CD4-positive, alpha-beta T cell treated with Interleukin-2 at 100 ng/mL for 4 hours (primary cell): ENCODE measurements at regions not wholly inside any gene's neighbourhood (a gene's known extent, or its start where the extent isn't known, plus 50 kb on each side); places are given as distances from the start of the nearest gene placed in this dataset.
"Not testable (repeated sequence)": the region's sequence is repeated elsewhere in the genome, so short reads cannot be mapped to it uniquely, and the experiment has no call there.

Experiments used
- DNase-seq: peaks from one replicate; pipeline ENCODE4 v3.0.0-alpha.2; 2020; ENCODE audit warnings: low spot score

DNA sequence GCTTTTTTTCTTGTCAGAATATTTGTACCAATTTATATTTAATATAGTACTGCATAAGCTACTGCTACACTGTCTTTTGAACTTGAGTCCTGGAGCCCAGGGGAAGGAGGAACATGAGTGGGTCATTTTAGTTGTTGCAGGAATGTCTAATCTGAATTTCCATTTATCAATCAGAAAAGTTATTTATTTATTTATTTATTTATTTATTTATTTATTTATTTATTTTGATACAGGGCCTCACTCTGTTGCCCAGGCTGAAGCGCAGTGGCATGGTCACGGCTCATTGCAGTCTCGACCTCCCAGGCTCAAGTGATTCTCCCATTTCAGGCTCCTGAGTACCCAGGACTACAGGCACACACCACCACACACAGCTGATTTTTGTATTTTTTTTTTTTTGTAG lies 712.6 kb downstream of the NR2F1-AS1 start:
- no peak for DNase-seq

DNA sequence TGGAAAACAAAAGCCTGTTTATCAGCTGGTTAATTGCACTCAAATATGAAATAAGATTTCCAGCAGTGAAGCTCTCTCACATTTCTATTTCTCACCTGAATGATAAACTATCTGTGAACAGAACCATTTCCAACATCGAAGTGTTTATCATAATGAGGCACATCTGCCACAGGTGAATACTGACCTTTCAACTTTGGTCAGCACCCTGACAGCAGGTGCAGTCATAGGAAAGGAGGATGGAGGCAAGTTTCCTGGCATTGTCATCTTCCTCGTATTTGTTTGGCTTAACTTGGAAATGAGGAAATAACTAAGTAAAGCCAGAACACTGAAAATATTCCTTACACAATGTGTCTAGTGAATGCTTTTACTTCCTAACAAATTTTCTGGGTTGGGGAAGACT lies 716.4 kb downstream of the NR2F1-AS1 start:
- DNase-seq: no peak

DNA sequence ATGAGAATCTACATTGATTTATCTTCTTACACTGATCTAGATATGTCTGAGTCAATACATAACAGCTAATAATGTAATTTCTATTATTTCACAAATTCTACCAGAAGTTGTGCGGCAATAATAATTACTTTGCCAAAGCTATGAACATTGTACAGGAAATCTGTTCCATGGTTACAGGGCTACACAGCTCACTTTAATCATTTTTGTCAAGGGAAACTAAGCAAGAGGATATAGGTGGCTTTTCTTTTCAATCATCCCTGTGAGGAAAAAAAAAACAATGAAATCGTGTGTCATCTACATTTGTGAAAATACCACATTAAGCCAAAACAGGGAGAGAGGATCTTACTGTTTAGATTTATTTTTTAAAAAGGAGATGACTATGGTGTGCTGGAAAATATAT lies 717.4 kb downstream of the NR2F1-AS1 start:
- no peak for DNase-seq

DNA sequence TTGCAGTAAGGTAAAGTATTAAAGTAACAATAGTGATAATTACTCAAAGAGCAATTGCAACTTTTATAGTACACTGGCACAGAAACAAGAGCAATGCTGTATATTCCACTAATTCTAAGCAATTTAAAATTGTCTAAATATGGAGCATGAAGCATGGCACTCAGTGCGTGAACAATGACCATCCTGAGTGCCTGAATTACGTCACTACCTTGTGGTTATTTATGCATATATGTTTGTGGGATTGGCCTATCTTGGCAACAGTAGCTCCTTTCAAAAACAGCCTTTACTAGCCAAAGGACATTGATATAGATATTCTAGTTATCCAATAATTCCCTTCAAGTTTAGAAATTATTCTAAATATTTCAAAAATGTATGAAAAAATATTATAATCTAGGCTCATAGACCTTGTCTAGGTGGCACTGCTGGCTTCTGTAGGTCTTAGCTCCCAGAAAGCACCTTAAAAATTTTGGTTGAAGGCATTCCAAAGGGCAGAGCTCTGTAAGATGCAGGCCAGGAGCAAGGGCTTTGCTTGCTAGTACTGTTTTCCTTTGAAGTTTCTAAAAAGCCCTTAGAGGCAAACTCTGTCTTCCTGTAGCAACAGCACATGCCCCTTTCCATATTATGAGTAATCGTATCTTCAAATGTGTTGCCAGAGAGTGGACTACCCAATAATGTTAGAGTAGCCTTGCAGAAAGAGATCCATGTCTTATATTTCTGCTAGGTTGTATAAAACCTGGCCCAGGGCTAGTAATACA lies 719.3 kb downstream of the NR2F1-AS1 start:
- DNase-seq: no peak

DNA sequence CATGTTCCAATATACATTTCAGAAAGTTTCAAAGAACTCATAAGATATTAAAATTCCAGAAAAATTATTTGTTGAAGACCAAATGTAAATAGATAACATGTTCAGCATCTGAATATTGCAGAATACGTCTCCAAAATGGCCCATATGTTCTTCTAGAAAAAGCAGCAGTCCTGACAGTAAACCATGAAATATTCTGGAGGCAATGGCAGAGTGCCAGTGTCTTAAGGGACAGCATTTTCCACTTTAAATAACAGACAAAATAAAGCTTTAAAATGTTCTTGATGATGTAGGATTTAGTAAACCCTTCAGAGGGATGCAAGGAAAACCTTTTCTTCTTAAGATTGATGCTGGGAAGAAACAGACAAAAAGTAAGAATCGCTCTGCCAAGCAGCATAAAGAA lies 721.0 kb downstream of the NR2F1-AS1 start:
- no peak for DNase-seq

DNA sequence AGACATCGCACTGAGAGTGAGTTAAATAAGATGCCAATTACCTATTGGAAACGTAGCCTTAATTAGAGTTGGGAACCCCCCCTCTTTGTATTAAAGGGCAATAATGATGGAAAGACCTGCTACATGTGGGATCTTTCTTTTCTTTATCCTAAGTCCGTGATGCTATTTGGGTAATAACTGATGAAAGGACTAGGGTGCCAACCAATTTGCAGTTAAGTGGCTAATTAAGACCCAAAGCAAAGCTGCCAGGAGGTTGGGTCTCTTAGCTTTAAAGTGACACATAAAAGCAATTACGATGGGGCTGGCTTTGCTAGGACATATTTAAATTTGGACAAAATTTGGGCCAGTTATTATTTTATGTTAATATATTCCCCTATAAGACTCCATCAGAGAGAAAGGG lies 728.8 kb downstream of the NR2F1-AS1 start:
- no peak for DNase-seq

DNA sequence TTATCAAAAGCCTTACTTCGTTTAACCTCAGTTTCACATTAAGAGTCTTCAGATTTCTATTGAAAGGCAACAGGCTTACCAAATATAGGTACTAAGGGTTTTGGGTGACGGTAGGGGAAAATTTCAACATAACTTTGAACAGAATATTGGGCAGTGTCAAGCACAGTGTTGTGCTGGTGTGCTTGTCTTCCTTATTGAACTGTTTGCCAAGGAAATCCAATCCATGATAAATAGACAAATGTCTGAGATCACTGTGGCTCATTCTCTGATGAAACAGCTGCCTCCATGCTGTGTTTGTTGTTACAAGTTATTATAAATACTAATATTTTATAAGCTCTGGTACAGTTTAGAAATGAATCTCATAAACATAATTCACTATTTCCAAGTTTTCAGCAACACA lies 730.1 kb downstream of the NR2F1-AS1 start:
- no peak for DNase-seq

DNA sequence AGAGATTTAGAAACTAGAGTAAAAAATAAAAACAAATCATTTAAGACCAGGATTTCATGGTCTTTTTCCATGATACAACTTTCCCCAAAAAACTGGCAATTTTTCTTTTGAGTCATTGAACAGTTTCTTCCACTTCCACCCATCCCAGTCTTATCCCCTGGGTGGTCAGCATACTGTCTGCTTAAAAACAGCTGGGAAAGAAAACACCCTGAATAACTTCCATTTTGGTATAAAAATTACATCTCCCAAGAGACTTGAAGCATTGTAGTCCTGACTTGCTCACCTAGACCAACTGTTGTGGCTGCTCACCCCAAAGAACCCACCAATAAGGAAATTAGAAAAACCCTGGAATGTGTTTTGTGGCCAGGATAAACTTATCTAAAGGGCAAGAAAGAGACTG lies 731.3 kb downstream of the NR2F1-AS1 start:
- no peak for DNase-seq

DNA sequence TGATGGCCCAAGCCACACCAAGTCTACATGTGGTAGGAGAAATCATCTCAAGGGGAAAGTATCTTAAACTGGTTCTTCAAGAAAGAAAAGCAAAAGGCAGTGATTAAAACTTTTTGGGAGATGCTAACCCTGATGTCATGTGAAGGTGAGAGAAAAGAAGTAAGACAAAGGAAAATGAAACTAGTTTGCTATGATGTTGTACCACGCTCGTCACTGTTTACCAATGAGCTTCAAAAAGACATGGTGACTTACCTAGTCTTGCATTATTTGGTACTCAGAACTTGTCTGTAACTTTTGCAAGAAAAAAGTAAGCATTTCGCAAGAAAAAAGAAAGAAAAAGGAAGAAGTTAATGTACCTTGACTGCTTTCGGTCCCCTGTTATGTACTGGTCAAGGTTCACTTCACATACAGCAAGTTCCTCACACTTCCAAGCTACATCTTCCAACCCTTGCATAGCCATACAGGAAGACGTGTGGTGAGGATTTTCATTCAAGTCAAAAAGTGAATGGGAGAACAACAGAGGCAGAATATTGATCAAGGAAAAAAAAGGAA lies 739.3 kb downstream of the NR2F1-AS1 start:
- DNase-seq: no peak

DNA sequence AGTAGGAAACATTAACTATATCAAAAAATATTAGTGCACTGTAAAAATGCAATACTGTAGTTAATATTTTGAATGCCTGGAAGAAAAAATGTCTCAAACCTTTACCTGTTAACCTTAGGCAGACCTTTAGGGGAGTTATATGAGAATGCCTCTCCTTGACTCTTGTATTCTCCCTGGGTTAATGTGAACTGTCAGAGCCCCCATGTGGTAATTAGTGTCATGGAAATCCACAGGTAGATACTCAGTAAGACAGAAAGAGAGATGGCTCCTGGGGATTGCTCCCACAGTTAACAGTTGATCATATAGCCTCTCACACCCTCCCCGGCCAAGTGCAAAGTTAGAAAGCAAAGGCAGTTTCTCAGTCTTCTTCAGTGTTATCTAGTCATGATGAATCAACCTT lies 742.8 kb downstream of the NR2F1-AS1 start:
- DNase-seq: no peak

DNA sequence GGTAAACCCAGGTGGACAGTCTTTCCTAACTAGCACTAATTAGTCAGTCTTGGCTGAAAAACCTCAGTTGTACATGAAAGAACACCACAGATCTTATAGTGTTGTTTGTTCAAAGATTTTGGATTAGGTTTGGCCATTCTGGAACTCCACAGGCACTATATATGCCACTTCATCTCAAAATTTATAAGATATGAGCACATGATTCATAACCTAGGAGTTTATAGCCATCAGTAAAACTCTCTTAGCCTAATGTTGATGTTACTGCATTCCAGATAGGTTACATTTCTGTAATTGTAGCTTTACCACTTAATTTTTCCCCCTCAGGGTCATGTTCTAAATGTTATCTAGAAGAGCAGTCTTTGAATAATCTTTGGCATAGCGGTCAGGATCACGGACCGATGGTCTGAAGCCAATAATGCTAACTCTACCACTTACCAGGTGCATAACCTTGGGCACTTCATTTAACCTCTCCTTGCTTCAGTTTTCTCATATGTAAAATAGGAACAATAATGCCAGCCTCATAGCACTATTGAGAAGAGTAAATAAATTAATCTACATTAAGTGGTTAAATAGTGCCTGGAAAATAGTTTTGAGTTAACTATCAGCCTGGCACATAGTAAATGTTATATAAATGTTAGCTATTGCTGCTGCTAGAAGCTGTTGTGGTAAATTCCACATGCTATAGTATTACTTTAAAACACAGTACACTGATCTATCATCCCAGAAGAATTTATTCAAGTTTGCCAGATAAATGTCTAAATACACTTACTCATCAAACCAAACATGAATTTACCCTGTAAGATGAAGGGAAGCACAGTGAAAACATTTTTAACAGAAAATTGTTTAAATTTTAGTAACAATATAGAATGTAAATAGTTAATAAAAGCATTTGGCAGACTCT lies 743.9 kb downstream of the NR2F1-AS1 start:
- no peak for DNase-seq

DNA sequence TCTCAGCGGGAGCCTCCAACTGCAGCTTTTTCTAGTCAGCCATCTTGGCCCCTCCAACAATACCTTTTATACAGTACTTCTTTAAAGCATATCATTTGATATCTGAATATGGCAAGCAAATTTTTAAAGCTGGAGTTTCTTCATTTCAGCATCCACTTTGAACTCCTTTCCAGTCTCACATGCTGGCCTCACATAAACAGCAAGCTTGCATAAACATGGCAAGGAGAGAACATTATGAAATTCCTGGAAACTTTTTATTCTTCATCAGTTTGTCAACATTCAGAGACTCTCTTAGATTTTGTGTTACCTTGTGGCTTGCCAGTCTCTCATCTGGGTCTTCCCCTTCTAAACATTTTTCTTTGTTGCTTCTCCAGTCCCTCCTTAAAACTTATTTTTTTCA lies 745.3 kb downstream of the NR2F1-AS1 start:
- no peak for DNase-seq

DNA sequence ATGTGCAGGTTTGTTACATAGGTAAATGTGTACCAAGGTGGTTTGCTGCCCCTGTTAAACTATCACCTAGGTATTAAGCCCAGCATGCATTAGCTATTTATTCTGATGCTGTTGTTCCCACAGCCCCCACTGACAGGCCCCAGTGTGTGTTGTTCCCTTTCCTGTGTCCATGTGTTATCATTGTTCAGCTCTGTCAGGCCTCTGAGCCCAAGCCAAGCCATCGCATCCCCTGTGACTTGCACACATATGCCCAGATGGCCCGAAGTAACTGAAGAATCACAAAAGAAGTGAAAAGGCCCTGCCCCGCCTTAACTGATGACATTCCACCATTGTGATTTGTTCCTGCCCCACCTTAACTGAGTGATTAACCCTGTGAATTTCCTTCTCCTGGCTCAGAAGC lies 757.5 kb downstream of the NR2F1-AS1 start:
- not testable (repeated sequence) for DNase-seq

DNA sequence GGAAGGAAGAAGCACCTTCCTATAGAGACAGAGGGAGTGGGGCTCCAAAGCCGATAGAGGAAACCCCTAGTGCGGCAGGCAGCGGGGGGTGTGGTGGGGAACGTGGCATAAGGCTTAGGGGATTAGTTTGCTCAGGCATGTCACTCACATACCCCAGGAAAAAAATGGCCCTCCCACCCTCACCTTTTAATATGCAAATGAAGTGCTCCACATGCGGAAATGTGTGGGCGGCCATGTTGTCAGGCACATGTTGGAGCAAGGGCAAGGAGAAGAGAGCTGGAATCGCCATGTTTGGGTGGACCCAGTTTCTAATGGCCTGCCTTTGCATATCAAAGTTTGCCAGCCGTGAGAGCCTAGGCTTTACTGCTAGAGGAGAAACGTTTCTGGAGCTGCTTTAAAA lies 758.8 kb downstream of the NR2F1-AS1 start:
- no peak for DNase-seq

DNA sequence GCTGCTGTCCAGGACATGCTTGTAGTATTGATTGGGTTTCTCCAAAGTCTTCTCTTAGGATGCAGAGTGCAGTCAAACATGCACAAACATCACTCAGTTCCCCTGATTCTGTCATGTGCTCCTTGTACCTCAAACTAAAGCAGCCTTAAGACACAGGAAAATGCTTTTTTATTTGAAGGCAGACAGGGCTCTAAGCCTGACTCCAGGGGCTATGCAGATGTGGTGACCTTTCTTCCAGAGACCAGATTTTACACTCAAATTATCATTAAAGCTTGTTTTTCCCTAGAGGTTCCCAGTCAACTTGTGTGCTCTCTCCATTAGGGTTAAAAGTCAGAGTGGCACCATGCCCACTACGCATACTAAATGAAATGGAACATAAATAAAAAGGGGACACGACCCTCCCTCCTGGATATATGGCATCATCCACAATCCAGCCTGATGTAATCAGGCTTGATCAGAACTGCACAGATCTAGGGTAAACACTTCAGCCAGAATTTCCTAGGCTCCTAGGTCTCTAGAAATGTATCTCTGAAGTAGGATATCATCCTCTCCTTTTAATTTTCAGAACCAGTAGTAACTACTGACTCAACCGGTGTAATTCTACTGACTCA lies 771.1 kb downstream of the NR2F1-AS1 start:
- DNase-seq: no peak

DNA sequence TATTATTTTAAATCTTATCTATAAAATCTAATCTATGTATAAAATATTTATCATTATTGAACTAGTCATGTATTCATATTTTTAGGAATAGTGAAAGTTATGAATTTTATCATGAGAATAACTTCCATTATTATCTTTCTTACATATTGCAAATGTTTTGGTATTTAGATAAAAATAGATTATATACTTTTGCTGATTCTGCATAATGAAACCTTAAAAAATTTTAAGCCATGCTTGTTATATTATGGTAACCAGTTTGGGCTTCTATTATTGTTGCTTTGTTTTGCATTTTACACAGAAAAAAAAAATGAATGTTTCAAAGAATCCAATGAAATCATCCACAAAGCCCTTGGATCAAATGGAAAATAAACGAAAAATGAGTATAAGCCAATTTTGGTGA lies 772.5 kb downstream of the NR2F1-AS1 start:
- DNase-seq: no peak

DNA sequence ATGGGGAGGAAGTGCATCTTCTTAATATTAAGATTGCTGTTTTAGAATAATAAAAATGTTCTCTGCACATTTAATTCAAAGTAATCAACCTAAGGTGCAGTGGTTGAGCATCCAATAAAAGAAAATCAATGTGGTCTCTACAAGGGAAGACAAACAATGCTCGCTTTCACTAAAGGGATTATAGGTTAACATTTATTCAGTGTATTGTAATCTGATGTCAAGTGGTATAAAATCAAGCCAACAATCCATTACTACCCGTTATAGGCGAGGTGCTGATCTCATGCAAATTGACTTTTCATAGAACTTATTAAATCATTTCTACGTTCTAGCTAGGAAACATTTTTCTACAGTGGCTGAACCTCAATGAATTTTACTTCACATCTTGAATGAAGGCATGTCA lies 773.9 kb downstream of the NR2F1-AS1 start:
- DNase-seq: no peak

DNA sequence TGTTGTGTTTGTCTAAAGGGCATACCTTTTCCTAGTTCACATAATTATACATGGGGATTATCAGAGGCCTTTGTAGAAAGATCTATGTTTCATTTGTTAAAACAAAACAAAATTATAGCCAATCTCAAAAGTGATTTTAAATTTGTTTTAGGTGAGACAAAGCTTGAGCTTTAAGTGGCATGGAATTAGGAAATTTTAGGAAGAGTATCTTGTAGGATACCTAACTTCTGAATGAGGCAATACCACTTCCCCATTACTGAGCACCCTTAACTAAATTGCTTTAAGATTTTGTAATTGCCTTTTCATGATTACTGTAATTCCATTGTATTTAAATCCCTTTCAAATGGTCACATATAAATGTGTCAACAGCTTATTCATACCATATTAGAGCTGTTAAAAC lies 775.6 kb downstream of the NR2F1-AS1 start:
- DNase-seq: no peak

DNA sequence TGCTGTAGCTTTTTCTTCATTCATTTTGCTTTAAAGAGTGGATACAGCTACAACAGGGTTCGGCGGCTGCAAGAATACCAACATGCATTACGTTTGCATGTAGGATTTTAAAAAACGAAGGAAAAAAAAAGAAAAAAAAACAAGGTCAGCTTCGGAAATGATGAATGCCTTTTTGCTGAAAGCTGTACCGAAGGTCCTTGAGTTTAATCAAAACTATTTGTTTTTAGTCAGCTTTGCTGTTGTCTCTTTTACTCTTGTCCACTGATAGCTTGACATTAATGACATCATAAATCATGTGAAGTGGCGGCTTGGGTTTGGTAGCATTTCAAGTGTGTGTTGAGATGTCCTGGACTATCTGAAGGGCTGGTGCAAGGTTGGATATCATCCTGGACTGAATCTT lies 779.1 kb downstream of the NR2F1-AS1 start:
- DNase-seq: no peak

DNA sequence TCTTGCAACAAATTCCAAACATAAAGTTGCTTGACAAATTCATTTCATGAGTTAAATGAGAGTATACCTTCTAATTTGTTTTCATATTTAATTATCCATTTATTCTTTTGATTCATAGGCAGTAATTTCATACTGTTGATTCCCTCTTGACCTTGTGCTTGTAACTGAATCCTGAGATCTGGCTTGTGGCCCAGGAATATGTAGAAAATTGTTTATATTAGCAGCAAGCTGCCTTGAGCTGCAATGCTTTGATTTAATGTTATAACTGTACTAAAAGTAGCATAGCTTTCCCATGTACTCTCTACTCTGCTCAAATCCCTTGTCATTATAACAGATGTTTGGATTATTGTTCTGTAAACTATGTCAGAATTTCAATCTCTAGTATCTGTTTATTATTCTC lies 780.7 kb downstream of the NR2F1-AS1 start:
- no peak for DNase-seq

DNA sequence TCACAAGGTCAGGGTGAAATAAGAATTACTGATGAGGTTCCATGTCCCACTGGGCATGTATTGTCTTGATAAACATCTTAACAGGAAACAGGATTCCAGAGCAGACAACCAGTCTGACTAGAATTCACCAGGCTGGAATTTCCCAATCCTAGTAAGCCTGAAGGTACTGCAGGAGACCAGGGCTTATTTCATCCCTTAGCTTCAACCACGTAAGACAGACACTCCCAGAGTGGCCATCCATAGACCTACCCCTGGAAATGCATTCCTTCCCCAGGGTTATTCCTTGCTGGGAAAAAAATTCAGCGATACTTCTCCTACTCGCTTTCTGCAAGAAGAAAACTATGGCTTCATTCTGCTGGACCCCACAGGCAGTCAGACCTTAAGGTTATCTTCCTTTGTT lies 785.4 kb downstream of the NR2F1-AS1 start:
- DNase-seq: no peak

DNA sequence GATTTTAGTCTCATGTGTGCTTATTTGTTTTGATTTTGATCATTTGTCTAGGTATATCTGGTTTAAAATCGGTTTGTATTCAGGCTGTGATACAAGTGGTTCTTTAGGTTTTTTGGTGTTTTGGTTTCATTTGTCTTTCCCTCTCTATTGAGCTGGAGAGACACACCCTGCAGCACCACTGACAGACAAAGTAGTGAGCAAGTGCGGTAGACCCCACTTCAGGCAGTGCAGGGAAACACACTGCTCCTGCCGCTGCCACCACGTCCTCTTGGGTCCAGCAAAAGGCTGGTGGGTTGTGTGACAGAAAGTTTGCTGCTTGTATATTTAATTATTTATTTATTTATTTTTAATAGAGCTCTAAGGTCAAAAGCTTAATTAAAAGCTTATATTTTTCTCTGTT lies 801.0 kb downstream of the NR2F1-AS1 start:
- DNase-seq: no peak

DNA sequence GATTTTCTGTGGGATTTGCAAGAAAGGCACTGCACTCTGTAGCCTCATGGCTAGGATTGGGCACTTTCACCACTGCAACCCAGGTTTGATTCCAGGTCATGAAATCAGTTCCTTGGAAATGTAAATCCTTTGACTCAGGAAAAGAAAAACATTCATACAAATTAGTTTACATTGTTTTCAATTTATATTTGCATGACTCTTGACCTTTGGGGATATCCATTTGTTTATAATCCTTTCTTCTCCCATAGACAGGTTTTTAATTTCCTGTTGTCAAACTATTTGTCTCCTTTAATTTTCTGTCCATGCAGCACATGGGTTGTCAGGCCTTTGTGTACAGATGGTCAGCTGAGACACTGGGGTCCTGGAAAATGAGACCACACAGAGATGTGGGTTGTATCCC lies 801.5 kb downstream of the NR2F1-AS1 start:
- no peak for DNase-seq
